Fibroblast of mammary gland (primary cell): ENCODE measurements at regions not wholly inside any gene's neighbourhood (a gene's known extent, or its start where the extent isn't known, plus 50 kb on each side); places are given as distances from the start of the nearest gene placed in this dataset.

Experiments used
- DNase-seq: peaks from one replicate; pipeline ENCODE4 v3.0.0-alpha.2; 2010; ENCODE audit warnings: low read depth
- H3K4me3 ChIP-seq: 2 replicates; pipeline ENCODE4 v1.5.1; 2011; ENCODE audit warnings: low read depth, mild to moderate bottlenecking, low read length, moderate library complexity; ENCODE audit not compliant: control insufficient read depth
- TF ChIP-seq, protein P1 (sequence below): conservative IDR thresholded peaks from 2 replicates; pipeline ENCODE4 v1.5.1; 2011; ENCODE audit warnings: low read depth, low read length, inconsistent platforms; ENCODE audit not compliant: control insufficient read depth, insufficient read depth

DNA sequence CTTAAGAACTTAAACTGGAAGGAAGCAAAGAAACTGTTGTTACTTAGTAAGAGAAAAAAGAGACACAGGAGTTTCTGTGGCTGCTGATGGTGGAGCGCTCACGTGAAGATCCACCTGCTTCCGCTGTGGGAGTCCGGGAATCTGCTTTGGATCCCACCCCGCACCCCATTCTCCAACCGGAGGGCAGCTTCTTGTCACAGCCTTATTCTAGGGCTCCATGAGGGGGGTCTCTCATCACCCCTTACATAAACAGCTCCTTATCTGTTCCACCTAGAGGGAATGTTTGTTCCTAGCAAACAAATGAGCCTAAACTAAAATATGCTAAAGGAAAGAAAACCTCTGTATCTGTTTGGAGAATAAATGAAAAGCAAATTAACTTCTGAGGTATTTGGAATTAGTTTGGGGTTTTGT is 280.5 kb downstream of the QKI start:
- H3K4me3 ChIP-seq = no peak overlapping the region
- no peak for DNase-seq
- TF ChIP-seq, protein P1, sequence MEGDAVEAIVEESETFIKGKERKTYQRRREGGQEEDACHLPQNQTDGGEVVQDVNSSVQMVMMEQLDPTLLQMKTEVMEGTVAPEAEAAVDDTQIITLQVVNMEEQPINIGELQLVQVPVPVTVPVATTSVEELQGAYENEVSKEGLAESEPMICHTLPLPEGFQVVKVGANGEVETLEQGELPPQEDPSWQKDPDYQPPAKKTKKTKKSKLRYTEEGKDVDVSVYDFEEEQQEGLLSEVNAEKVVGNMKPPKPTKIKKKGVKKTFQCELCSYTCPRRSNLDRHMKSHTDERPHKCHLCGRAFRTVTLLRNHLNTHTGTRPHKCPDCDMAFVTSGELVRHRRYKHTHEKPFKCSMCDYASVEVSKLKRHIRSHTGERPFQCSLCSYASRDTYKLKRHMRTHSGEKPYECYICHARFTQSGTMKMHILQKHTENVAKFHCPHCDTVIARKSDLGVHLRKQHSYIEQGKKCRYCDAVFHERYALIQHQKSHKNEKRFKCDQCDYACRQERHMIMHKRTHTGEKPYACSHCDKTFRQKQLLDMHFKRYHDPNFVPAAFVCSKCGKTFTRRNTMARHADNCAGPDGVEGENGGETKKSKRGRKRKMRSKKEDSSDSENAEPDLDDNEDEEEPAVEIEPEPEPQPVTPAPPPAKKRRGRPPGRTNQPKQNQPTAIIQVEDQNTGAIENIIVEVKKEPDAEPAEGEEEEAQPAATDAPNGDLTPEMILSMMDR = no peak

DNA sequence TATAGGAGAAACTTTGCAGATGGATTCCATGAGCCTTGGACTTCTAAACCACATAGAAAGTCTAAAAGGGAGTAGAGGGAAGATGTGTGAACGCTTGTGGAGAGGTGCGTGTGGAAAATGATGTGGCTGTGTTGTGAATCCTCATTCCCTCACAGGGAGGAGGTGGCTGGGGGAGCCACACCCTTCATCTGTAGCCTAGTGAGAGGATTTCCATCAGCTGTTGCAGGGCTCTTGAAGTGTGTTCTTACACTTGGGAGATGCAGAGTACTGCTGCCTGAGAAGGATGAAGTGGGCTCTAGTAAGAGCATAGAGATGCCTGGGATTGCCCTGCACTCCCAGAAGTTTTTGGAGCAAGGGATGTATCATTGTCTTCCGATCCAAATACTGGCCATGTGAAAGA is 279.6 kb downstream of the QKI start:
- TF ChIP-seq, protein P1 = no peak
- no peak overlapping the region for H3K4me3 ChIP-seq
- no peak for DNase-seq

DNA sequence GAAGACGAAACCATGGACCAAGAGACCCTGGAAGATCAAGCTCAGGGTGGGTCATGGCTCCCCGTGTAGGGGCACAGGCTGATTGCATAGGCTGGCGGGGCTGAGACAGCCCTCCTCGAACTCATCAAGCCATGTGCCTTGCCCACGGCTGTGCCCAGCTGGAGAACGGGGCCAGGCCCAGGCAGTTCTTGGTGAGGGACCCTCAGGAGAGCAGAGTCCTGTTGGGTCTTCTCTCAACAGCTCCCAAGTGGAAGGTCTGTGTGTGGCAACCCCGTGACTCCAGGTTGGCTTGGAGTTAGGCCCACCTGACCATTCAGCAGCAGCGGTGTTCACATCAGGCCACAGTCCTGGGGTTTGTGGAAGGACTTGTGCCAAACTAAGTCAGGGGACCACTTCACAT is 276.5 kb downstream of the QKI start:
- H3K4me3 ChIP-seq = no peak overlapping the region
- TF ChIP-seq, protein P1 = no peak
- DNase-seq = no peak

DNA sequence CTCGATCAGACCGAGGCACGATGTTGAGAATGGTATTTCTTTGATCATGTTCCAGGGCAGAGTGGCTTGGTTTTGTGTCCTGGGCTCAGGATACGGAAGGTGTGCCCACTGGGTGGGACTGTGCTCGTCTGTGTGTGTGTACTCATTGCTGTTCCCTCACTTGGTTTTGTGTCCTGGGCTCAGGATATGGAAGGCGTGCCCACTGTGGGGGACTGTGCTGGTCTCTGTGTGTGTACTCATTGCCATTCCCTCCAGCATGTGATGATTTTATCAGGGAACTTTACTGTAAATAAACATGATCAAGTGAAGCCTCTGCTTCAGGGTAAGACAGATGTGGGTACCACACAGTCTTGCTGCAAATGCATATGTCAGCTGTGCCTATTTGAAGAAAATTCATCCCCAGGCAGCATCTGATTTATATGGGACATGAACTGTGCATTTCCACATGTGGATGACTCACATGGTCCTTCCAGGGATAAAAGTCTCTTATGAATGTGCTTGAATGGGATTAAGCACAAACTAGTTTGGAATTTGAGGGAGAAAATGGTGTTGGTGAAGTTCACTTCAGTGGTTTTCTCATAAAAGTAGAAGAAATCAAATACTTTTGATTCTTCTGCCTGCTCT is 274.3 kb downstream of the QKI start:
- TF ChIP-seq, protein P1 = no peak
- DNase-seq = peak; percentile 54
- H3K4me3 ChIP-seq = no peak overlapping the region

DNA sequence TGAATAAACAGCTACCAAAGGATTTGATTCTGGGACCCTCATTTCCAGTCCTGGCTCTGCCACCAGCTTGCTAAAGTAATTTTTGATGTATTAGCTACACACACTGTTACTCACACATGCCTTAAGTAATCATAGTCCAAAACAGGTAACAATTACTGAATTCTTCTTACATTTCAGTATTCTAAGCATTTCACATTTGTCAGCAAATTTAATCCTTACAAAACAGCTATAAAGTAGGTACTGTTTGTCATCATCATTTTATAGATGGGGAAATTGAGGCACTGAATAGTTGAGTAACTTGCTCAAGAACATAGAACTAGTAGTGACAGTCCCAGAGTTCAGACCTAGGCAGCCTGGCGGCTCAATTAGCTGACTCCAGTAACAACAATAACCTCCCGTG is 272.6 kb downstream of the QKI start:
- DNase-seq = no peak
- no peak overlapping the region for H3K4me3 ChIP-seq
- TF ChIP-seq, protein P1 = no peak

DNA sequence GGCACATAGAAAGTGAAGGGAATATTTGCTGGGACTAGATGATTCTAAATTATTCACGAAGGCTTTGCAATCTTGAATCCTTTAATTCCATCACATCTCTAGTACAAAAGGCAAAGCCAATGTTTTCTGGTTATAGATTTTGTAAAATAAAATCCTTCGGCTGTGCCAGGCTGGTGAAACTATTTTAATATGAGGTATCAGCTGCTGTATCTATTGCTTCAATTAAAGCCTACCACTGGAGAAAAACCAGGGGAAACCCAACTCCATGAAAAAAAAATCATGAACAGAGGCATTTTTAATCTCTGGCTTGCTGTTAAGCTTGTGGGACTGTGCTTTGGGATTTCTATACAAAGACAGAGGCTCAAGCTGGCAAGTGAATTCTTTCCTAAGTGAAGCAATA is 271.8 kb downstream of the QKI start:
- DNase-seq = no peak
- H3K4me3 ChIP-seq = no peak overlapping the region
- TF ChIP-seq, protein P1 = no peak
